ENCODE measurements at regions not wholly inside any gene's neighbourhood (a gene's known extent, or its start where the extent isn't known, plus 50 kb on each side); places are given as distances from the start of the nearest gene placed in this dataset.

GRCh38 chr1:90381598-90381997, 335.5 kb downstream of the BARHL2 start:
- Histone ChIP-seq H3K27ac (no peak overlapping the region), H3K4me3 (ENCODE audit: low read depth, low read length) (no peak overlapping the region), H3K9me3 (ENCODE audit: severe bottlenecking) (no peaks in the 10 kb centered on the region), H3K36me3 (no peaks in the 10 kb centered on the region), H3K27me3 (ENCODE audit: insufficient read depth, low read depth, severe bottlenecking) (no peaks in the 10 kb centered on the region)
- TF ChIP-seq CTCF (IDR thresholded peaks at IDR 0.05; ENCODE audit: low read depth, low read length): no peak
- DNase-seq: no peak

GRCh38 chr1:90371448-90371813, 345.7 kb downstream of the BARHL2 start:
- Histone ChIP-seq H3K4me3 (ENCODE audit: low read depth, low read length) (no peak overlapping the region), H3K36me3 (no peaks in the 10 kb centered on the region), H3K27ac (no peak overlapping the region), H3K9me3 (ENCODE audit: severe bottlenecking) (no peaks in the 10 kb centered on the region), H3K27me3 (ENCODE audit: insufficient read depth, low read depth, severe bottlenecking) (no peaks in the 10 kb centered on the region)
- no peak for DNase-seq
- no peak for TF ChIP-seq CTCF (IDR thresholded peaks at IDR 0.05; ENCODE audit: low read depth, low read length)

- Histone ChIP-seq H3K36me3 (no peaks in the 10 kb centered on the region), H3K27me3 (ENCODE audit: insufficient read depth, low read depth, severe bottlenecking) (no peaks in the 10 kb centered on the region), H3K4me3 (ENCODE audit: low read depth, low read length) (no peak overlapping the region), H3K27ac (no peak overlapping the region), H3K9me3 (ENCODE audit: severe bottlenecking) (no peaks in the 10 kb centered on the region)
- no peak for DNase-seq
- TF ChIP-seq CTCF (IDR thresholded peaks at IDR 0.05; ENCODE audit: low read depth, low read length): no peak
Measured at GRCh38 chr1:90370686-90371447, 346.2 kb downstream of the BARHL2 start.

GRCh38 chr1:90362163-90362562, 354.9 kb downstream of the BARHL2 start:
- no peak overlapping the region for H3K4me3 ChIP-seq (ENCODE audit: low read depth, low read length)
- H3K27ac ChIP-seq: no peak overlapping the region
- no peak for DNase-seq
- TF ChIP-seq CTCF (IDR thresholded peaks at IDR 0.05; ENCODE audit: low read depth, low read length): no peak
- H3K9me3 ChIP-seq (ENCODE audit: severe bottlenecking): no peaks in the 10 kb centered on the region
- H3K36me3 ChIP-seq: no peaks in the 10 kb centered on the region
- no peaks in the 10 kb centered on the region for H3K27me3 ChIP-seq (ENCODE audit: insufficient read depth, low read depth, severe bottlenecking)

- no peaks in the 10 kb centered on the region for H3K27me3 ChIP-seq (ENCODE audit: insufficient read depth, low read depth, severe bottlenecking)
- no peak for DNase-seq
- no peak for TF ChIP-seq CTCF (IDR thresholded peaks at IDR 0.05; ENCODE audit: low read depth, low read length)
Measured at GRCh38 chr1:90361026-90361425, 356.1 kb downstream of the BARHL2 start.

GRCh38 chr1:90359994-90360393, 357.1 kb downstream of the BARHL2 start:
- no peak overlapping the region for H3K4me3 ChIP-seq (ENCODE audit: low read depth, low read length)
- TF ChIP-seq CTCF (IDR thresholded peaks at IDR 0.05; ENCODE audit: low read depth, low read length): no peak
- no peaks in the 10 kb centered on the region for H3K27me3 ChIP-seq (ENCODE audit: insufficient read depth, low read depth, severe bottlenecking)
- no peaks in the 10 kb centered on the region for H3K36me3 ChIP-seq
- H3K27ac ChIP-seq: no peak overlapping the region
- no peaks in the 10 kb centered on the region for H3K9me3 ChIP-seq (ENCODE audit: severe bottlenecking)
- DNase-seq: no peak

More at GRCh38 chr1:90361026-90361425, 356.1 kb downstream of the BARHL2 start:
- Histone ChIP-seq H3K4me3 (ENCODE audit: low read depth, low read length) (no peak overlapping the region), H3K9me3 (ENCODE audit: severe bottlenecking) (no peaks in the 10 kb centered on the region), H3K36me3 (no peaks in the 10 kb centered on the region), H3K27ac (no peak overlapping the region)
